IPS-18c (cell line): ENCODE measurements at regions not wholly inside any gene's neighbourhood (a gene's known extent, or its start where the extent isn't known, plus 50 kb on each side); places are given as distances from the start of the nearest gene placed in this dataset.

Source experiments
- H3K4me3 ChIP-seq: 2 replicates; pipeline ENCODE4 v1.7.0; 2013; ENCODE audit warnings: low read depth, mild to moderate bottlenecking, low read length, moderate library complexity; ENCODE audit not compliant: insufficient read depth
- H3K9me3 ChIP-seq: one replicate; pipeline ENCODE4 v1.6.1; 2013; ENCODE audit warnings: mild to moderate bottlenecking, low read length, moderate library complexity; ENCODE audit not compliant: control insufficient read depth, insufficient read depth

DNA sequence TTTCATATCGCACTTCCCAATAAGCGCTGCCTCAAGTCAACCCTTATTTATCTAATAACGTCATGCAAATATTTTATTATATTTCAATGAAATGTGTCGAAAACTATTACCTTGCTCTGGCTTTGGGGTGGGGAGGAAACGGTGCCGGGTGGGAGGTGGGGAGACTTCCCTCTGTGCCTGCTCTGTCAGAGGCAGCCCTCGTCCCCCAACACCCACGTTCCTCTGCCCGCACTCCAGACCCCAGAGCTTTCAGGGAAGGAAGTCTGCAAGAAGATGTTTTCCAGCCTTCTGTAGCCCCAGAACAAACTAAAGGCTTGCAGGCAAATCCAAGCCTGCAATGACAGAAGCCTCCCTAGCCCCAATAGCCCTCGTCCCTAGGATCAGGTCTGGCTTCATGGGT, 235.7 kb downstream of the BUD13 start:
- no peak overlapping the region for H3K4me3 ChIP-seq
- H3K9me3 ChIP-seq, result peaks cover 2% of the 10 kb centered on the region

DNA sequence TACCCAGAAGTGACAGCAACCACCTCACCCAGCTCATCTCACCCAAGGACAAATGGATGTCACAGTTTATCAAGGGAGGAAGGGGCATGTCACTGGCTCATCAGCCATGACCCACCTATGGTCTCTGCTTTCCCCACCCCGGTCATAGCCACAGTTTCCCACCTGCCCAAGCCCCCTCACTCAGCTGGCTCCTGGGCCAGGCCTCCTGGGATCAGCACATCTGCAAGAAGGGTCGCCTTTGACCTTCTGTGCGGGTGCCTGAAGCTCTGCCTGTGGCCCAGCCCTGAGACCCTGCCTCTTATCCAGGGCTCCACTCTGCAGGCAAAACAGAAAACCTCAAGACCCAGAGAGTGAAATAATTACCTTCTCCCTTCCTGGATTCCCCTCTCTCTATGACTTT, 236.4 kb downstream of the BUD13 start:
- no peak overlapping the region for H3K4me3 ChIP-seq
- H3K9me3 ChIP-seq, result peaks cover 2% of the 10 kb centered on the region

DNA sequence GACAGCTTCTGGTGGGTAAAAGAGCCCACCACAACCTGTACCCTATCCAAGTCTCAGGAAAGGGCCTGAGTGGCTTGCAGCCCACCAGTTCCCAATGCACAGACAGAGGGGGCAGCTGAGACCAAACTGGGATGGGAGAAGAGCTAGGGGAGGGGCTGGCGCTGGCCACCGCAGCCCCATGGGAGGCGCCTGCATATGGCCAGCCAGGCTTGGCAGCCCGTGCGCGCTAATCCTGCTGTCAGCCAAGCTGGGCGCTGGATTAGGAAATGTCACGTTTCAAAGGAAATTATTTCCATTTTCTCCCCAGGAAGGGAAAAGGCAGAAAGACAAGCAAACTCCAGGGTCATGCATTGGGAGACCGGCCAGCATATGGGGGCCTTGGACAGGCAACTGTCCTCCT, 236.8 kb downstream of the BUD13 start:
- no peak overlapping the region for H3K4me3 ChIP-seq

DNA sequence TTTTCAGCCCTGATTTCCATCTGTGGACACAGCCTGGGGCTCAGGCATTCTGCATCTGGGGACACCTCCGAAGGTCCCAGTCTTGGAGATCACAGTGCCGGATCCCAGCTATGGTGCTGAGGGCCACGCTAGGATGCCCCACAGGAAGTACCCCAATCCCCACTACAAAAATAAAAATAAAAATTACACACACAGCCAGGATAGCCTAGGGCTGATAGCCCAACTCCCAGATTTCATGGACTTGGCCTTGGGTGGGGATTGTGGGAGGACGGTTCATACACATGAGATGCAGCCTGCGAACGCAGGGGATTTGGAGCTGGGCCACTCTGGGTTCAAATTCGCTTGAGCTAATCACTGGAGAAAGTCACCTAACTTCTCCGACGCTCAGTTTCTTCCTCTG, 237.7 kb downstream of the BUD13 start:
- H3K4me3 ChIP-seq, result no peak overlapping the region
- peaks cover 2% of the 10 kb centered on the region for H3K9me3 ChIP-seq

More for the DNA sequence above, 236.8 kb downstream of the BUD13 start:
- H3K9me3 ChIP-seq, result peaks cover 2% of the 10 kb centered on the region

DNA sequence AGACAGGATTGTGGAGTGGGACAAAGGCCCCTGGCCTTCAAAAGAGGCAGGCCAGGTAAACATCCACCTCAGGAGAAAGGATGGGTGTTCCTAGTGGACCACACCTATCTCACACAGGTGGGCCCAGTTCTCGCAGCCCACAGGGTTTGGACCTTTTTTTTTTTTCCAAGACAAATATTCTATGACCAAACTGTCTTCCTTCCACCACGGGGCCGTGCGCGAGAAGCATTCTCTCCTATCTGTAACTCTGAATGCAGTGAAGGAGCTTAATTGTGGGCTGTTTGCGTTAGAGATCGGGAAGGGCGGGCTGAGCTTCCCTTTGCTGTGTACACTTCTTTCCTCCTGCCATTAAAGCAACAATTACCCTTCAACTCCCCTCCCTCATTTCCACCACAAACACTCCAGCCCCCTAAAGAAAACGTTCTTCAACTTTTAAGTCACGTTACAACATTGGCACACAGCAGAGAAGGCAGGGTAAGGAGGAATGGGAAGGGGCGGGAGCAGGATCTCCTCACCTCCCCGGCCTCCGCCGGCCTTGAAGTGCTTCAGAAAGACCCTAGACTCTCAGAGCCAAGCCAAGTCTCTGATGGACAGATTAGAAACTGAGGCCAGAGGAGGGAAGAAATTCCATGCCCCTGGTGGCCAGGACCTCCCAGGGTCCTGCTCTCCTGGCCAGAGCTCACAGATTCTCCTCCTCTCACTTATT, 238.4 kb downstream of the BUD13 start:
- Histone ChIP-seq H3K9me3 (peaks cover 2% of the 10 kb centered on the region), H3K4me3 (no peak overlapping the region)

DNA sequence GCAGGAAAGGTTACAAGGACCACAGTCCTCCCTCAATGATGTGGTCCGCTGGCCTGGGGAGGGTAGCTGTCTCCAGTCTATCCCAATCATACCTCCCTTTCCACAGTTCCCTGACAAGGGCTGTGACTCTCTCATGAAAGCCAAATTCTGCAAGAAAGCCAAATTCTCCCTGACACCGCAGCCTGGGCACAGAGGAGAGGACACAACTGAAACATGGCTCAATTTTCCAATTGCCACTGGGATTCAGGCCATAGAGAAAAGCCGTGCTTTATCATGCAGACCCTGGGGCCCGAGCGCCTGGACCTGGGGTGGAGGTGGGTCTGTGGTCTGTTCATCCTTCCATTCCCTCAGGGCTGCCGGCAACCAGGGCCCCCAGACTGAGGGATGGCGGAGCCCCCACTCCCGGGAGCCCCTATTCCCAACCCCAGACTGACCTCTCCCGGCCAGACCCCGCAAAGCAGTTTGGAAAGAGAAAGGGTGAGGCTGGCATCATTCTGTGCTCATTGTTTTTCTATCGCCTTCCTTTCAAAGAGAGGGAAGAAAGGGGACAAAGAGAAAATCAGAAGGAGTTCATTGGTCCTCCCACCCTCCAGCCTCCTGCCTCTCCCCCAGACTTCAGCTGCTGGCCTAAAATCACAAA, 239.5 kb downstream of the BUD13 start:
- Histone ChIP-seq H3K9me3 (no peaks in the 10 kb centered on the region), H3K4me3 (no peak overlapping the region)

DNA sequence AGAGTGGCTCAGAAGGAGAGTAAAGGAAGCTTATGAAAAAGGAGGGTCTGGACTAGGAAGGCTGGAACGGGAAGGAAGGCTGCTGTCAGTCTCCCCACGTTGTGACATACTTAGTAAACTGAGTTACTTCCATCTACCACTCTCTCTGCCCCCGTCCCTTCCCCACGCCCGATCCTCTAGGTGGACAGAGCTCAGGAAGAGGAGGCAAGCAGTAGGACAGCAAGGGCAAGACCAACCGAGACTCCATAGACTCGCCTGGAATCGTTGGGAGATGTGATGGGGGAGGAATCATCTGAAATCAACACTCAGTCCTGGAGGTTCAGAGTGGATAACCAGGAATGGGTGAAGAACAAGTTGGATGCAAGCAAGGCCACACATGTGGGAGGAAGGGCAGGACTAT, 240.7 kb downstream of the BUD13 start:
- Histone ChIP-seq H3K4me3 (no peak overlapping the region), H3K9me3 (no peaks in the 10 kb centered on the region)

DNA sequence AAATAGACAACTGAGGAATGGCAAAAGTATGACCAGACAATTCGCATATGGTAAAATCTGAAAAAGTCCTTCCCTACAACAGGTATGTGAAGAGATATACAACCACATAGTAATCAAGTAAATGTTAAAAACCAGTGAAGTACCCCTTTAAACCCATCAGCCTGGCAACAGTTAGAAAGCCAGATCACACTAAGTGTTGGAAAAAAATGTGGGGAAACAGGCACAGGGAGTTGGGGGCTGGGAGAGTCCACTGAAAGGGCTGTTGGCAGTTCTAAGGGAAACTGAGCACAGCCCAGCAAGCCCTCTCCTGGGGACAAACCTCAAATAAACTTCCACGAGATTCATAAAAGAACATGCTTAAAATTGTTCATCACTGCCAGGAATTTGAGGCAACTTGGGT, 242.1 kb downstream of the BUD13 start:
- Histone ChIP-seq H3K4me3 (no peak overlapping the region), H3K9me3 (no peaks in the 10 kb centered on the region)

DNA sequence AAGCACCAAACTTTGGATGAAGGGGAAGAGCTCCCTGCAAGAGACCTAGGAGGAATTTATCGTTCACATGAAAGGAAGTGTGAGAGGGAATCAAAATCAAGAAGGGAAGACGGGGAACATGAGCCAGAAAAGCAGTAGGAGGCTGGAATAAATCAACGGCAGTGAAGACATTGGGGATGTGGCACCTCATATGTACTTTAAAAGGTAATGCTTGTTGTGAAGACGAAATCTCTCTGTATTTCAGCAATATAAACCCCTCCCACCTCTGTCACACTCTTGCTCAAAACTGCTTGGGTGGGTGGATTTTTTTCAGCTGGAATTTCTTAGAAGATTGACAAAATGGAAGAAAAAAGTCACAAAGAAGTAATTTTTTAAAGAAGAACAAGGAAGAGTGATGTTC, 243.5 kb downstream of the BUD13 start:
- Histone ChIP-seq H3K4me3 (no peak overlapping the region), H3K9me3 (no peaks in the 10 kb centered on the region)

DNA sequence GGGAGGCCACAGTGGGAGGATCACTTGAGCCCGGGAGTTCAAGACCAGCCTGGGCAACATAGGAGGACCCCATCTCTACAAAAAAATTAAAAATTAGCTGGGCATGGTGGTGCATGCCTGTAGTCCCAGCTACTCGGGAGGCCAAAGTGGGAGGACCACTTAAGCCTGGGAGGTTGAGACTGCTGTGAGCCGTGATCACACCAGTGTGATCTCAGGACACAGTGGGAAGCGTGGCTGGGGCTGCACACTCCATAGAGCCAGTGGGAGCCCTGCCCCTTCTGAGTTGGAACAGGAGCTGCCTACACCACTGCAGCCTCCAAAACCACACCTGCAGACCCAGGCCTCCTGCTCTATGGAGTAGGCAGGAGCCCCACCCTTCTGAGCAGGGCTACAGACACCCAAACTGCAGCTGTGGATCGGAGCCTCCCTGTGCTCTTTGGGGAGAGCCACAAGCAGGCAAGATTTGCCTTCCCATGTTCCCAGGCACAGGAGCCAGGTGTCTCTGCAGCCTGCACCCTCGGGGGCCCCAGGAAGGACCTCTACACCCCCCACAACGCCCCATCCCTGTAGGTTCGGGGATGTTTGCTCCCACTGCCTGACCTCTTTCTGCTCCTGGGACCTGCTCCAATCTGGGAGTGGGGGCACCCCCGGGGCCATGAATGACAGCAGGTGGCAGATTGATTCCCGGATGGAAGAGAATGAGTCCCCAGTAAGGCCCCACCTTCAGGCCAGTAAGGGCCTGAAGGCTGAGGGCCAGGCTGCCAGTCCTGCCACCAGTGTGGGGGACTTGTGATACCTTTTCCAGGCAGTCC, 245.4 kb downstream of the BUD13 start:
- no peaks in the 10 kb centered on the region for H3K9me3 ChIP-seq
- no peak overlapping the region for H3K4me3 ChIP-seq

DNA sequence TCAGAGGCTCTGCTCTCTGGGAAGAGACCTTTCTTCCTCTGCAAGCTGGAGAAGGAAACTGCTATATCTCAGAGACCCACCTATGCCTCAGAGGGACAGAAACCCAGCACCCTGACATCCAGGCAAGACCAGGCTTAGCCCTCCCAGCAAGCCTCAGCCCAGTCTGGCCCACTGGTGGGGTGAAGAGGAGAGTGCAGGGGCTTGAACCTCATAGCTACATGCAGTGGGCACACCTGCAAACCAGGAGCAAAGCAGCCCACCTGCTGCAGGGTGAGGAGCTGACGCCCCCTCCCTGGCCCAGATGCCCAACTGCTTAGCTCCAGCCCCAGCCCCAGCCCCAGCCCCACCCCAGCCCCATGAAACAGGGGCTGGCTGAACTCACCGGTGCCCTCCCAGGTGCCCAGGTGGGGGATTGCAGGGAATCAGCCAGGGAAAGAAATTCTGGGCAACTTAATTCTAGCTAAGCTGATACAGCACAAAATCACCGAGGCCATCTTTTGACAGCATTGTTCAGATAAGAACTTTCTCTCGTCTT, 246.8 kb downstream of the BUD13 start:
- Histone ChIP-seq H3K9me3 (no peaks in the 10 kb centered on the region), H3K4me3 (no peak overlapping the region)

DNA sequence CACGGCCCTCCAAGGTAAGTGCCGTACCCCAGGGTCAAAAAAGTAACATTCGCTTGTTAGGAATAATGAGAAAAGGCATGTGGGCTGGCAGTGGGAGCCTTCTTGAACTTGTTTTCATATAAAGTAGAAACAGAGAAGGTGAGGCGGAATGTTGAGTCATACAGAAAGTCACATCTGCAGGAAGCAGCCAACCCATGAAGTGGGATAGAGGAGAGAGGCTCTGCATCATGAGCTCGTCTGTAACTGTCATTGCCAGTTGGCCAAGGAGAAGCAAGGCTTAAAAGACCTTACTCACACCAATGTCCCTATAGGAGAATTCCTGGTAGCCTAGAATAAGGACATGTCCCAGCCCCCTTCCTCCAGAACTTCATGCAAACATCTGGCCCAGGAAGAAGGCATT, 253.3 kb downstream of the BUD13 start:
- Histone ChIP-seq H3K9me3 (no peaks in the 10 kb centered on the region), H3K4me3 (no peak overlapping the region)

DNA sequence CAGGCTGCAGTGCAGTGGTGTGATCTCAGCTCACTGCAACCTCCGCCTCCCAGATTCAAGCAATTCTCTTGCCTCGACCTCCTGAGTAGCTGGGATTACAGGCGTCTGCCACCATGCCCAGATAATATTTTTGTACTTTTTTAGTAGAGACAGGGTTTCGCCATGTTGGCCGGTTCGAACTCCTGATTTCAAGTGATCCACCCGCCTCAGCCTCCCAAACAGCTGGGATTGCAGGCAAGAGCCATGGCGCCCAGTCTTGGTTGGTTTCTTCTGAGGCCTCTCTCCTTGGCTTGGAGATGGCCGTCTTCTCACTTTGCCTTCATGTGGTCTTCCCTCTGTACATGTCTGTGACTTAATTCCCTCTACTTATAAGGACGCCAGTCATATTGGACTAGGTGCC, 254.6 kb downstream of the BUD13 start:
- no peak overlapping the region for H3K4me3 ChIP-seq
- no peaks in the 10 kb centered on the region for H3K9me3 ChIP-seq

DNA sequence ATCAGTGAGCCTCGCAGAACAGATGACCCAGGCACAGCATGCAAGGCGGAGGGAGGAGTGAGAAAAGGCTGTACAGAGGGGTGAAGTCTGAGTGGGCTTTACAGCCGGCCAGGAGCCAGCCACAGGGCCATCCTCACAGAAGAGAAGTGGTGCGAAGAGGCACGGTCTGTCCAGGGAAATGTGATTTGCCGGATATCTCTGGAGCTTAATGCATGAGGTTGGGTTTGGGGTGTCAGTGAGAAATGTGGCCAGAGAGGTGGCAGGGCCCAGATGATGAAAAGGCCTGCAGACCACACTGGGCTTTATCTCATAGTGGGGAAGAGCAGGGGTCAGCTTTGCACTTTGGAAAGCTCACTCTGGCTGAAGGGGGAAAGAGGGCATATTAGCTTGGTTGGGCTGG, 255.2 kb downstream of the BUD13 start:
- no peaks in the 10 kb centered on the region for H3K9me3 ChIP-seq
- H3K4me3 ChIP-seq, result no peak overlapping the region

DNA sequence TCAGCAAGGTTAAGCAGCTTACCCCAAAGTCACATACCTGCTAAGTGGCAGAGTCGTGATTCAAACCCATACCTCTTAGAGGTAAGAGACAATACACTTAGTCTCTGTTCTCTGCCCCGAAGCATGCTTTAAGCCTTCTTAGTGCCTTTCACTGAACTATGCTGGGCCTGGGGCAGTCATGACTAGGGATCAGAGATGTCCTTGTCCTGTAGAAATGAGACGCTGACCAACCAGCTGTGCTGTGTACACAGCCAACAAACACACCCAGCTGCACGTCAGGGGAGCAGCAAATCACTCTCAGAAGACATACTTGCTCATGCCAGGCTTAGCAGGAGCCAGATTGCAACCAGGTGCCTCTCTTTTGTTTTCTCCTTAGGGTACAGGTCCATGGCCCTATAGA, 255.7 kb downstream of the BUD13 start:
- H3K4me3 ChIP-seq, result no peak overlapping the region
- no peaks in the 10 kb centered on the region for H3K9me3 ChIP-seq

DNA sequence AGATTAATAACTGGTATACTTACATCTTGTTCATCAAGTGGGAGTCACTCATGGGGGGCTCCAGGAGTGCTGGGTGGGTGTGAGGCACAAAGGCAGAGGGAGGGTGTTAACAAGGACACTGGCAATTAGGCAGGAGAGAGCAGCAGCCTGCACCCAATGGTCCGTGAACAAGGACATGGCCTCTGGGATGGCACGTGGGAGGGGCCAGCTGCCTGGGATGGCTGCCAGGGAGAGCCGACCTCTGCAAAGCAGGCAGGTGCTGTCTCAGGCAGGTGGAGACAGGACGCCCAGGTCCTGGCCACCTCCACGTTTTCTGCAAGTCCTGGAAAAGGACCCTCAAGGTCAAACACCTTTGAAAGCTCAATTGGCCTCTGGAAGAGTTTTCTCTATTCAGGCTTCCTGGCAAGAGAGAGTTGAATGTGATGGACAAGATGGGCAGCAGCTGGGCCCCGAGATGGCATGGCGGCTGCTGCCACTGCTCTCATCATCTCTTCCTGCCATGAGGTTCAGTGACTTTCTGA, 257.1 kb downstream of the BUD13 start:
- H3K4me3 ChIP-seq, result no peak overlapping the region
- no peaks in the 10 kb centered on the region for H3K9me3 ChIP-seq

DNA sequence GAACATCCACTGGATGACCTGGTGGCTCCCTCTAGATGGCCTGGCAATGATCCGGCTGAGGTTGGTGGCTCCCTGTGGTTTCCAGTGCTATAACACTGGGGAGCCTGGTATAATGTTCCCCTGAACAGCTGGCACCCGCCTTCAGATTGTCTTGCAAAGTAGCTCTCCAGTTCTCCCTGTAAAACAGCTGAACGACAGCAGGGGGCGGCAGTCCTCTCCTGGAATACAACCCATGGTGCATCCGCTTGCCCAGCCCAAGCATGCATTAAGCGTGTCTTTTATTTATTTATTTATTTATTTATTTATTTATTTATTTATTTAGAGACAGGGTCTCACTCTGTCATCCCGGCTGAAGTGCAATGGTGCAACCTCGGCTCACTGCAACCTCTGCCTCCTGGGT, 258.9 kb downstream of the BUD13 start:
- Histone ChIP-seq H3K4me3 (no peak overlapping the region), H3K9me3 (no peaks in the 10 kb centered on the region)
